GM23338 (cell line): ENCODE measurements at regions not wholly inside any gene's neighbourhood (a gene's known extent, or its start where the extent isn't known, plus 50 kb on each side); places are given as distances from the start of the nearest gene placed in this dataset.

Experiments
- ATAC-seq: fragments of 200-7000 bp; cut with Tn5 transposase; 3 replicates; pipeline ENCODE4 v1.9.1; 2020
- DNase-seq: peaks from one replicate; pipeline ENCODE4 v3.0.0-alpha.2; 2015; ENCODE audit warnings: low spot score
- H2AFZ ChIP-seq: fragments of 200-600 bp; sonication (generic); 2 replicates; pipeline ENCODE4 v1.8.0; 2016; ENCODE audit warnings: antibody characterized with exemption, mild to moderate bottlenecking, moderate library complexity
- H3F3A ChIP-seq: fragments of 200-600 bp; sonication (generic); replicated peaks from 2 replicates; pipeline ENCODE4 v1.8.0; 2017; ENCODE audit warnings: antibody characterized with exemption, mixed run types, low read depth
- H3K27ac ChIP-seq: fragments of 200-600 bp; sonication (generic); 2 replicates; pipeline ENCODE4 v1.6.1; 2016; ENCODE audit warnings: low read depth
- H3K27me3 ChIP-seq: fragments of 200-600 bp; sonication (generic); 2 replicates; pipeline ENCODE4 v1.8.0; 2016; ENCODE audit warnings: mild to moderate bottlenecking, mixed run types, moderate library complexity; ENCODE audit not compliant: insufficient read depth
- H3K36me3 ChIP-seq: fragments of 200-600 bp; sonication (generic); 2 replicates; pipeline ENCODE4 v1.8.0; 2016; ENCODE audit warnings: mild to moderate bottlenecking; ENCODE audit not compliant: insufficient read depth
- H3K4me1 ChIP-seq: fragments of 200-600 bp; sonication (generic); 2 replicates; pipeline ENCODE4 v1.8.0; 2016; ENCODE audit warnings: mild to moderate bottlenecking, moderate library complexity; ENCODE audit not compliant: insufficient read depth
- H3K4me2 ChIP-seq: fragments of 200-600 bp; sonication (generic); 2 replicates; pipeline ENCODE4 v1.7.1; 2017; ENCODE audit warnings: mixed run types
- H3K4me3 ChIP-seq: fragments of 200-600 bp; sonication (generic); 2 replicates; pipeline ENCODE4 v1.6.1; 2016; ENCODE audit warnings: mixed run types
- H3K79me2 ChIP-seq: fragments of 200-600 bp; sonication (generic); replicated peaks from 2 replicates; pipeline ENCODE4 v1.8.0; 2017; ENCODE audit warnings: mild to moderate bottlenecking; ENCODE audit not compliant: insufficient read depth
- H3K9me2 ChIP-seq: fragments of 200-600 bp; sonication (generic); 2 replicates; pipeline ENCODE4 v1.8.0; 2017; ENCODE audit not compliant: insufficient read depth
- H4K20me1 ChIP-seq: fragments of 200-600 bp; sonication (generic); replicated peaks from 2 replicates; pipeline ENCODE4 v1.8.0; 2017; ENCODE audit warnings: mild to moderate bottlenecking; ENCODE audit not compliant: insufficient read depth
- H3K27ac Mint-ChIP-seq: 2 replicates; pipeline ENCODE4 v1.8.0; 2020; ENCODE audit warnings: inconsistent platforms, mild to moderate bottlenecking, moderate library complexity, mixed read lengths
- H3K27me3 Mint-ChIP-seq: 3 replicates; pipeline ENCODE4 v1.8.0; 2022; ENCODE audit warnings: low read depth, mild to moderate bottlenecking, moderate library complexity, mixed read lengths, inconsistent platforms; ENCODE audit not compliant: insufficient read depth, poor library complexity
- H3K36me3 Mint-ChIP-seq: 3 replicates; pipeline ENCODE4 v1.8.0; 2021; ENCODE audit warnings: low read depth, mild to moderate bottlenecking, inconsistent platforms, moderate library complexity, mixed read lengths
- H3K4me1 Mint-ChIP-seq: 3 replicates; pipeline ENCODE4 v1.8.0; 2020; ENCODE audit warnings: mild to moderate bottlenecking, inconsistent platforms, mixed read lengths
- H3K4me3 Mint-ChIP-seq: 3 replicates; pipeline ENCODE4 v1.8.0; 2021; ENCODE audit warnings: moderate library complexity, mild to moderate bottlenecking, inconsistent platforms, mixed read lengths
- H3K9me3 Mint-ChIP-seq: 3 replicates; pipeline ENCODE4 v1.8.0; 2020; ENCODE audit warnings: moderate library complexity, mild to moderate bottlenecking, inconsistent platforms, mixed read lengths
- CREB1 ChIP-seq: fragments of 250-450 bp; sonication (Bioruptor Pico); IDR thresholded peaks from 2 replicates; pipeline ENCODE4 v1.5.0; 2020; ENCODE audit warnings: low read depth, mild to moderate bottlenecking, moderate library complexity
- CTCF ChIP-seq, 2 experiments: fragments of 200-600 bp in 1 of 2; sonication (generic) in 1 of 2; conservative IDR thresholded peaks; 2 replicates each; pipeline versions ENCODE4 v1.5.1 to v1.6.1; 2016 to 2017; ENCODE audit warnings: antibody characterized with exemption in 2 of 2, low read depth in 2 of 2, mild to moderate bottlenecking in 2 of 2, moderate library complexity in 1 of 2
- ETS1 ChIP-seq: IDR thresholded peaks from 2 replicates; pipeline ENCODE4 v1.6.1; 2016; ENCODE audit warnings: antibody characterized with exemption
- EZH2 ChIP-seq: fragments of 200-600 bp; sonication (generic); IDR thresholded peaks from one replicate; pipeline ENCODE4 v1.8.0; 2017; ENCODE audit warnings: antibody characterized with exemption, mild to moderate bottlenecking, low read depth; ENCODE audit not compliant: unreplicated experiment
- EZH2phosphoT487 ChIP-seq: fragments of 200-600 bp; sonication (generic); IDR thresholded peaks from one replicate; pipeline ENCODE4 v1.8.1; 2018; ENCODE audit warnings: antibody characterized with exemption; ENCODE audit not compliant: unreplicated experiment
- NANOG ChIP-seq: IDR thresholded peaks from 2 replicates; pipeline ENCODE4 v1.6.1; 2016; ENCODE audit warnings: antibody characterized with exemption, borderline replicate concordance
- POLR2AphosphoS5 ChIP-seq: IDR thresholded peaks from 2 replicates; pipeline ENCODE4 v1.6.1; 2016; ENCODE audit warnings: antibody characterized with exemption, low read depth
- REST ChIP-seq: IDR thresholded peaks from one replicate; pipeline ENCODE4 v1.6.1; 2018; ENCODE audit warnings: antibody characterized with exemption; ENCODE audit not compliant: unreplicated experiment
- ZNF114 ChIP-seq: fragments of 250-450 bp; sonication (Bioruptor Pico); IDR thresholded peaks from 2 replicates; pipeline ENCODE4 v1.5.0; 2020; ENCODE audit warnings: mild to moderate bottlenecking, moderate library complexity
- ZNF331 ChIP-seq: fragments of 250-450 bp; sonication (Bioruptor Pico); IDR thresholded peaks from 2 replicates; pipeline ENCODE4 v1.5.0; 2020; ENCODE audit warnings: low read depth, mild to moderate bottlenecking, moderate library complexity

- TF ChIP-seq REST (no peak), ETS1 (no peak), EZH2phosphoT487 (no peak)
These were observed 666.7 kb upstream of the CDH18 start (continued) for GRCh38 chr5:20654746-20655145.

GRCh38 chr5:20654033-20654432 lies 666.0 kb upstream of the CDH18 start:
- no peak for TF ChIP-seq CREB1 (CRISPR knock-in tag)
- no peak for TF ChIP-seq EZH2phosphoT487
- TF ChIP-seq NANOG = no peak
- TF ChIP-seq EZH2 = no peak
- H2AFZ ChIP-seq = no peak overlapping the region
- ATAC-seq = no peak
- no peak overlapping the region for H3K4me3 Mint-ChIP-seq
- H3K27ac ChIP-seq = no peak overlapping the region
- no peaks in the 10 kb centered on the region for H3F3A ChIP-seq
- no peaks in the 10 kb centered on the region for H3K4me1 ChIP-seq
- H3K4me2 ChIP-seq = no peak overlapping the region
- no peaks in the 10 kb centered on the region for H3K9me2 ChIP-seq
- no peaks in the 10 kb centered on the region for H3K9me3 Mint-ChIP-seq
- H3K27me3 Mint-ChIP-seq = no peaks in the 10 kb centered on the region
- no peak overlapping the region for H3K27ac Mint-ChIP-seq
- H3K27me3 ChIP-seq = no peaks in the 10 kb centered on the region
- H3K79me2 ChIP-seq = no peaks in the 10 kb centered on the region
- no peaks in the 10 kb centered on the region for H3K4me1 Mint-ChIP-seq
- no peak for DNase-seq
- H3K4me3 ChIP-seq = no peak overlapping the region
- H3K36me3 ChIP-seq = no peaks in the 10 kb centered on the region
- no peaks in the 10 kb centered on the region for H4K20me1 ChIP-seq
- no peaks in the 10 kb centered on the region for H3K36me3 Mint-ChIP-seq

GRCh38 chr5:20649966-20650365 lies 662.0 kb upstream of the CDH18 start:
- Mint-ChIP-seq H3K36me3 (no peaks in the 10 kb centered on the region), H3K27me3 (peaks cover 3% of the 10 kb centered on the region), H3K27ac (no peak overlapping the region), H3K4me3 (no peak overlapping the region), H3K4me1 (no peaks in the 10 kb centered on the region), H3K9me3 (no peaks in the 10 kb centered on the region)
- Histone ChIP-seq H3K79me2 (no peaks in the 10 kb centered on the region), H3K36me3 (no peaks in the 10 kb centered on the region), H3F3A (no peaks in the 10 kb centered on the region), H3K4me2 (no peak overlapping the region), H3K9me2 (no peaks in the 10 kb centered on the region), H3K4me1 (no peaks in the 10 kb centered on the region), H4K20me1 (no peaks in the 10 kb centered on the region), H3K4me3 (no peak overlapping the region), H3K27me3 (no peaks in the 10 kb centered on the region), H2AFZ (no peak overlapping the region), H3K27ac (no peak overlapping the region)
- ATAC-seq = no peak
- DNase-seq = no peak
- TF ChIP-seq ZNF331 (CRISPR knock-in tag) = no peak
- TF ChIP-seq CTCF (conservative IDR thresholded peaks at IDR 0.05; ENCODE audit: low read depth in 2 of 2) = no peak
- TF ChIP-seq ZNF114 (CRISPR knock-in tag) = no peak
- no peak for TF ChIP-seq POLR2AphosphoS5
